Smooth muscle cell (in vitro differentiated cells): ENCODE measurements at regions not wholly inside any gene's neighbourhood (a gene's known extent, or its start where the extent isn't known, plus 50 kb on each side); places are given as distances from the start of the nearest gene placed in this dataset.

ENCODE experiments used
- DNase-seq: peaks from one replicate; lab custom pipeline; 2025; ENCODE audit not compliant: unreplicated experiment; lab: John Stamatoyannopoulos, UW
- H2AFZ ChIP-seq: fragments of 200-600 bp; sonication (generic); 2 replicates; pipeline ENCODE4 v1.6.0; 2016; ENCODE audit warnings: antibody characterized with exemption, low read depth, mild to moderate bottlenecking
- H3F3A ChIP-seq: fragments of 200-600 bp; sonication (generic); 2 replicates; pipeline ENCODE4 v1.6.0; 2017; ENCODE audit warnings: antibody characterized with exemption, low read depth
- H3K27ac ChIP-seq: fragments of 200-600 bp; sonication (generic); 2 replicates; pipeline ENCODE4 v1.5.1; 2016; ENCODE audit warnings: low read depth, mild to moderate bottlenecking
- H3K27me3 ChIP-seq: fragments of 200-600 bp; sonication (generic); 2 replicates; pipeline ENCODE4 v1.6.1; 2016; ENCODE audit warnings: low read depth, mild to moderate bottlenecking
- H3K36me3 ChIP-seq: fragments of 200-600 bp; sonication (generic); 2 replicates; pipeline ENCODE4 v1.5.1; 2016; ENCODE audit warnings: low read depth
- H3K4me1 ChIP-seq: fragments of 200-600 bp; sonication (generic); 2 replicates; pipeline ENCODE4 v1.5.1; 2016; ENCODE audit warnings: low read depth
- H3K4me2 ChIP-seq: fragments of 200-600 bp; sonication (generic); 2 replicates; pipeline ENCODE4 v1.6.0; 2016; ENCODE audit warnings: mild to moderate bottlenecking
- H3K4me3 ChIP-seq: fragments of 200-600 bp; sonication (generic); 2 replicates; pipeline ENCODE4 v1.5.1; 2016; ENCODE audit warnings: mild to moderate bottlenecking
- H3K79me2 ChIP-seq: fragments of 200-600 bp; sonication (generic); 2 replicates; pipeline ENCODE4 v1.6.0; 2016; ENCODE audit warnings: low read depth, mild to moderate bottlenecking
- H3K9ac ChIP-seq: fragments of 200-600 bp; sonication (generic); 2 replicates; pipeline ENCODE4 v1.6.0; 2016; ENCODE audit warnings: low read depth
- H3K9me3 ChIP-seq: fragments of 200-600 bp; sonication (generic); replicated peaks from 2 replicates; pipeline ENCODE4 v1.5.1; 2016; ENCODE audit warnings: low read depth
- H4K20me1 ChIP-seq: fragments of 200-600 bp; sonication (generic); 2 replicates; pipeline ENCODE4 v1.6.0; 2016; ENCODE audit warnings: low read depth
- CTCF ChIP-seq: fragments of 200-600 bp; sonication (generic); IDR thresholded peaks from 2 replicates; pipeline ENCODE4 v1.5.1; 2017; ENCODE audit warnings: borderline replicate concordance, mild to moderate bottlenecking, antibody characterized with exemption; ENCODE audit not compliant: insufficient read depth, poor library complexity, severe bottlenecking
- WGBS: methylation state at CpG from one replicate; pipeline ENCODE4 v1.1.7; 2016; ENCODE audit warnings: low lambda C conversion rate; 5-methylcytosine and 5-hydroxymethylcytosine counted together

GRCh38 chr1:99461499-99461898, 184.4 kb upstream of the PALMD start:
- Histone ChIP-seq H3K36me3 (no peaks in the 10 kb centered on the region), H3K9me3 (no peaks in the 10 kb centered on the region), H3K4me2 (no peak overlapping the region), H3K79me2 (no peaks in the 10 kb centered on the region), H3K4me1 (no peaks in the 10 kb centered on the region), H3K27ac (no peak overlapping the region), H2AFZ (no peak overlapping the region), H3K9ac (no peak overlapping the region), H3K4me3 (no peak overlapping the region), H4K20me1 (no peaks in the 10 kb centered on the region), H3F3A (peaks cover 8% of the 10 kb centered on the region), H3K27me3 (no peaks in the 10 kb centered on the region)
- WGBS: 100% methylated on average over 2 of the region's 2 CpGs
- TF ChIP-seq CTCF: no peak
- DNase-seq: no peak

- H3K4me1 ChIP-seq: no peaks in the 10 kb centered on the region
- TF ChIP-seq CTCF: no peak
- no peaks in the 10 kb centered on the region for H3K27me3 ChIP-seq
- H3K36me3 ChIP-seq: no peaks in the 10 kb centered on the region
- H4K20me1 ChIP-seq: no peaks in the 10 kb centered on the region
- no peaks in the 10 kb centered on the region for H3K9me3 ChIP-seq
- no peak overlapping the region for H3K4me3 ChIP-seq
- H3K27ac ChIP-seq: peak overlapping the region; percentile 86
- no peaks in the 10 kb centered on the region for H3K79me2 ChIP-seq
- H3K4me2 ChIP-seq: peak overlapping the region; percentile 32
- H3F3A ChIP-seq: no peaks in the 10 kb centered on the region
- 73% methylated on average over 1 of the region's 1 CpG for WGBS
- no peak overlapping the region for H2AFZ ChIP-seq
- DNase-seq: no peak
- no peak overlapping the region for H3K9ac ChIP-seq
These were observed 181.2 kb upstream of the PALMD start for GRCh38 chr1:99464738-99465137.

- Histone ChIP-seq H2AFZ (no peak overlapping the region), H4K20me1 (no peaks in the 10 kb centered on the region), H3K79me2 (no peaks in the 10 kb centered on the region), H3K27ac (peak overlapping the region; percentile 86), H3K4me3 (no peak overlapping the region), H3K4me1 (no peaks in the 10 kb centered on the region), H3K9ac (no peak overlapping the region), H3K9me3 (no peaks in the 10 kb centered on the region), H3K36me3 (no peaks in the 10 kb centered on the region), H3F3A (no peaks in the 10 kb centered on the region), H3K27me3 (no peaks in the 10 kb centered on the region), H3K4me2 (peak overlapping the region; percentile 32)
- DNase-seq: no peak
- TF ChIP-seq CTCF: no peak
- 10% methylated on average over 3 of the region's 3 CpGs for WGBS
These were observed 180.6 kb upstream of the PALMD start for GRCh38 chr1:99465176-99465900.

GRCh38 chr1:99467645-99468044, 178.3 kb upstream of the PALMD start:
- Histone ChIP-seq H3K9ac (no peak overlapping the region), H3K27ac (no peak overlapping the region), H3K4me2 (no peak overlapping the region), H4K20me1 (no peaks in the 10 kb centered on the region), H3K27me3 (no peaks in the 10 kb centered on the region), H3K4me1 (no peaks in the 10 kb centered on the region), H2AFZ (no peak overlapping the region), H3K4me3 (no peak overlapping the region), H3K9me3 (no peaks in the 10 kb centered on the region), H3K36me3 (no peaks in the 10 kb centered on the region), H3F3A (no peaks in the 10 kb centered on the region), H3K79me2 (no peaks in the 10 kb centered on the region)
- no peak for TF ChIP-seq CTCF
- no peak for DNase-seq
- 88% methylated on average over 4 of the region's 4 CpGs for WGBS
